ENCODE measurements at regions not wholly inside any gene's neighbourhood (a gene's known extent, or its start where the extent isn't known, plus 50 kb on each side); places are given as distances from the start of the nearest gene placed in this dataset.

DNA sequence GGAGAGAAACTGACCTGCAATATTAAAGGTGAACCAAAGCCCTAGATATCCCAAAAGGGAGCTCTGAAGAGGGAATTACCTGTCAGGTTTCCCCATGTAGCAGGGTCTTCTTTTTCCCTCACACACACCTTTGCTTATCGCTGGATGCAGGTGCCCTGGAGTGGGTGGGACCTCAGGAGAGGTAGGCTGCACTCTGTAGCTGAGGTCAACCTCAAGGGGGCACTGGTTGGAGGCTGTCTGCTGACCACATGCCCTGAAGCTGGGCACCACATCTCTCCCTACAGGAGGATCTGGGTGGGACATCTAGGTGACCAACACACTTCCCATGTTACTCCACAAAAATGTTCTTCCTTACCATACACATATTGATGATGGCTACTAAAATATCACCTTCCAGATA, 298.7 kb upstream of the USP25 start:
- no peaks in the 10 kb centered on the region for H4K20me1 ChIP-seq (ENCODE audit: low read depth)
- no peak overlapping the region for H3K27ac ChIP-seq
- peaks cover 31% of the 10 kb centered on the region for H3F3A ChIP-seq (ENCODE audit: low read depth)
- H3K27me3 Mint-ChIP-seq (ENCODE audit: insufficient read depth, low read depth): no peaks in the 10 kb centered on the region
- H3K79me2 ChIP-seq (ENCODE audit: low read depth): no peaks in the 10 kb centered on the region
- H3K27me3 ChIP-seq: no peaks in the 10 kb centered on the region
- H3K4me1 ChIP-seq: peaks cover 41% of the 10 kb centered on the region
- peaks cover 12% of the 10 kb centered on the region for H3K36me3 Mint-ChIP-seq
- peaks cover 44% of the 10 kb centered on the region for H3K9me3 Mint-ChIP-seq
- no peak overlapping the region for H2AFZ ChIP-seq (replicated peaks)
- no peak for DNase-seq (ENCODE audit: low spot score)
- no peaks in the 10 kb centered on the region for H3K36me3 ChIP-seq
- TF ChIP-seq CTCF (IDR thresholded peaks at IDR 0.05): no peak
- H3K4me2 ChIP-seq: no peak overlapping the region
- H3K4me3 Mint-ChIP-seq: no peak overlapping the region
- H3K4me1 Mint-ChIP-seq: peaks cover 25% of the 10 kb centered on the region
- peaks cover 6% of the 10 kb centered on the region for H3K9me3 ChIP-seq (ENCODE audit: low read depth)
- H3K4me3 ChIP-seq: no peak overlapping the region
- H3K9ac ChIP-seq: no peak overlapping the region
- H3K27ac Mint-ChIP-seq: no peak overlapping the region

DNA sequence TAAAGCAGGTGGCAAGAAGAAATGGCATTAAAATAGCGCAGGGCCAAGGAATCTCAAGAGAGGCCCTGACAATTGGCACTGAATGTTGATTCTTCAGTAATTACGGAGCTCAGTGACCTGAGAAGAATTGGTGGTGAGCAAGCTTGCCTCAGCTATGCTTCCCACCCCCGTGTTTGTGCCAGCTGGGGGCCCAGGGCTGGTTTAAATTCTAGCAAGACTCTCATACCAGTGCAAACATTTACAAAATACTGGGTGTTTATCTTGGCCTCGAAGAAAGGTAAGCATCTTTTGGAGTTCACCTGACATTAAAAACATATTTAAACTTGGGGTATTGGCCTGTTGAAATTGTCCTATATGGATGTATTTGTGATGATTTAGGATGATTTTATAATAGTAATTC, 296.7 kb upstream of the USP25 start:
- H3K4me1 ChIP-seq: peaks cover 52% of the 10 kb centered on the region
- no peaks in the 10 kb centered on the region for H3K27me3 Mint-ChIP-seq (ENCODE audit: insufficient read depth, low read depth)
- H3K36me3 ChIP-seq: no peaks in the 10 kb centered on the region
- no peaks in the 10 kb centered on the region for H4K20me1 ChIP-seq (ENCODE audit: low read depth)
- no peak for TF ChIP-seq CTCF (IDR thresholded peaks at IDR 0.05)
- no peak for TF ChIP-seq EZH2 (IDR thresholded peaks at IDR 0.05)
- TF ChIP-seq EZH2phosphoT487 (IDR thresholded peaks at IDR 0.05): no peak
- peak; percentile 34 for DNase-seq (ENCODE audit: low spot score)
- peak overlapping the region; percentile 40 for H3K27ac Mint-ChIP-seq
- H3K9ac ChIP-seq: no peak overlapping the region
- H2AFZ ChIP-seq (replicated peaks): no peak overlapping the region
- peak overlapping the region; percentile 56 for H3K4me2 ChIP-seq
- peaks cover 12% of the 10 kb centered on the region for H3K36me3 Mint-ChIP-seq
- H3K4me3 ChIP-seq: no peak overlapping the region
- H3K27me3 ChIP-seq: no peaks in the 10 kb centered on the region
- H3K4me1 Mint-ChIP-seq: peaks cover 37% of the 10 kb centered on the region
- peaks cover 25% of the 10 kb centered on the region for H3F3A ChIP-seq (ENCODE audit: low read depth)
- H3K9me3 Mint-ChIP-seq: peaks cover 39% of the 10 kb centered on the region
- H3K27ac ChIP-seq: peak overlapping the region; percentile 59
- peaks cover 6% of the 10 kb centered on the region for H3K9me3 ChIP-seq (ENCODE audit: low read depth)
- no peak overlapping the region for H3K4me3 Mint-ChIP-seq
- no peaks in the 10 kb centered on the region for H3K79me2 ChIP-seq (ENCODE audit: low read depth)

- Histone ChIP-seq H3K4me2 (peak overlapping the region; percentile 56), H3F3A (ENCODE audit: low read depth) (peaks cover 25% of the 10 kb centered on the region), H3K27me3 (no peaks in the 10 kb centered on the region), H3K9ac (no peak overlapping the region), H2AFZ (replicated peaks) (no peak overlapping the region), H3K36me3 (no peaks in the 10 kb centered on the region), H4K20me1 (ENCODE audit: low read depth) (no peaks in the 10 kb centered on the region), H3K4me3 (no peak overlapping the region), H3K9me3 (ENCODE audit: low read depth) (peaks cover 6% of the 10 kb centered on the region), H3K27ac (peak overlapping the region; percentile 59), H3K79me2 (ENCODE audit: low read depth) (no peaks in the 10 kb centered on the region), H3K4me1 (peaks cover 63% of the 10 kb centered on the region)
- Mint-ChIP-seq H3K27me3 (ENCODE audit: insufficient read depth, low read depth) (no peaks in the 10 kb centered on the region), H3K27ac (no peak overlapping the region), H3K36me3 (peaks cover 15% of the 10 kb centered on the region), H3K4me1 (peaks cover 46% of the 10 kb centered on the region), H3K4me3 (no peak overlapping the region), H3K9me3 (peaks cover 34% of the 10 kb centered on the region)
- TF ChIP-seq CTCF (IDR thresholded peaks at IDR 0.05) (no peak), EZH2phosphoT487 (IDR thresholded peaks at IDR 0.05) (no peak), EZH2 (IDR thresholded peaks at IDR 0.05) (no peak)
- no peak for DNase-seq (ENCODE audit: low spot score)
Measured at GRCh38 chr21:15434163-15434905, 295.4 kb upstream of the USP25 start.

Data from neural progenitor cell (in vitro differentiated cells).